Neural crest cell (in vitro differentiated cells): ENCODE measurements at regions not wholly inside any gene's neighbourhood (a gene's known extent, or its start where the extent isn't known, plus 50 kb on each side); places are given as distances from the start of the nearest gene placed in this dataset.

Source experiments
- DNase-seq: peaks from one replicate; pipeline ENCODE4 v3.0.0; 2021; ENCODE audit warnings: low read depth, mixed read lengths, low spot score
- H3K27ac Mint-ChIP-seq: one replicate; pipeline ENCODE4 v1.8.0; 2021; ENCODE audit warnings: mild to moderate bottlenecking, mixed read lengths; ENCODE audit not compliant: unreplicated experiment
- H3K27me3 Mint-ChIP-seq: 2 replicates; pipeline ENCODE4 v1.8.0; 2021; ENCODE audit warnings: low read depth, mild to moderate bottlenecking, mixed read lengths
- H3K36me3 Mint-ChIP-seq: 2 replicates; pipeline ENCODE4 v1.8.0; 2021; ENCODE audit warnings: low read depth, mild to moderate bottlenecking, mixed read lengths
- H3K4me1 Mint-ChIP-seq: 2 replicates; pipeline ENCODE4 v1.8.0; 2021; ENCODE audit warnings: mixed read lengths
- H3K4me3 Mint-ChIP-seq: one replicate; pipeline ENCODE4 v1.8.0; 2021; ENCODE audit warnings: mild to moderate bottlenecking, mixed read lengths
- H3K9me3 Mint-ChIP-seq: 2 replicates; pipeline ENCODE4 v1.8.0; 2021; ENCODE audit warnings: mixed read lengths
- CTCF ChIP-seq: fragments of 200-600 bp; sonication (generic); conservative IDR thresholded peaks from 2 replicates; pipeline ENCODE4 v1.5.0; 2021; ENCODE audit warnings: antibody characterized with exemption, mild to moderate bottlenecking

GRCh38 chr19:13623716-13624710 is 117.7 kb upstream of the CACNA1A start:
- peaks cover 68% of the 10 kb centered on the region for H3K27me3 Mint-ChIP-seq
- no peaks in the 10 kb centered on the region for H3K9me3 Mint-ChIP-seq
- peaks cover 15% of the 10 kb centered on the region for H3K4me1 Mint-ChIP-seq
- no peak overlapping the region for H3K27ac Mint-ChIP-seq
- TF ChIP-seq CTCF: no peak
- H3K36me3 Mint-ChIP-seq: no peaks in the 10 kb centered on the region
- no peak for DNase-seq
- no peak overlapping the region for H3K4me3 Mint-ChIP-seq

- DNase-seq: no peak
- Mint-ChIP-seq H3K9me3 (no peaks in the 10 kb centered on the region), H3K27ac (peak overlapping the region; percentile 28), H3K4me1 (peaks cover 15% of the 10 kb centered on the region), H3K4me3 (no peak overlapping the region), H3K36me3 (no peaks in the 10 kb centered on the region), H3K27me3 (peaks cover 74% of the 10 kb centered on the region)
- no peak for TF ChIP-seq CTCF
Measured at GRCh38 chr19:13622766-13623715, 116.8 kb upstream of the CACNA1A start.

- H3K27ac Mint-ChIP-seq: no peak overlapping the region
- no peak overlapping the region for H3K4me3 Mint-ChIP-seq
- no peak for TF ChIP-seq CTCF
- no peak for DNase-seq
- peaks cover 15% of the 10 kb centered on the region for H3K4me1 Mint-ChIP-seq
- H3K9me3 Mint-ChIP-seq: no peaks in the 10 kb centered on the region
- peaks cover 83% of the 10 kb centered on the region for H3K27me3 Mint-ChIP-seq
- no peaks in the 10 kb centered on the region for H3K36me3 Mint-ChIP-seq
Measured at GRCh38 chr19:13621413-13621812, 115.1 kb upstream of the CACNA1A start.

GRCh38 chr19:13619203-13619632 is 112.9 kb upstream of the CACNA1A start:
- H3K4me3 Mint-ChIP-seq: no peak overlapping the region
- peaks cover 83% of the 10 kb centered on the region for H3K27me3 Mint-ChIP-seq
- no peaks in the 10 kb centered on the region for H3K36me3 Mint-ChIP-seq
- H3K4me1 Mint-ChIP-seq: peaks cover 15% of the 10 kb centered on the region
- no peak for TF ChIP-seq CTCF
- no peaks in the 10 kb centered on the region for H3K9me3 Mint-ChIP-seq
- DNase-seq: no peak
- H3K27ac Mint-ChIP-seq: no peak overlapping the region

GRCh38 chr19:13615890-13616289 is 109.6 kb upstream of the CACNA1A start:
- Mint-ChIP-seq H3K4me1 (no peaks in the 10 kb centered on the region), H3K36me3 (no peaks in the 10 kb centered on the region), H3K27me3 (peaks cover 61% of the 10 kb centered on the region), H3K4me3 (no peak overlapping the region), H3K9me3 (no peaks in the 10 kb centered on the region), H3K27ac (no peak overlapping the region)
- TF ChIP-seq CTCF: no peak
- no peak for DNase-seq
